ENCODE measurements at regions not wholly inside any gene's neighbourhood (a gene's known extent, or its start where the extent isn't known, plus 50 kb on each side); places are given as distances from the start of the nearest gene placed in this dataset.

DNA sequence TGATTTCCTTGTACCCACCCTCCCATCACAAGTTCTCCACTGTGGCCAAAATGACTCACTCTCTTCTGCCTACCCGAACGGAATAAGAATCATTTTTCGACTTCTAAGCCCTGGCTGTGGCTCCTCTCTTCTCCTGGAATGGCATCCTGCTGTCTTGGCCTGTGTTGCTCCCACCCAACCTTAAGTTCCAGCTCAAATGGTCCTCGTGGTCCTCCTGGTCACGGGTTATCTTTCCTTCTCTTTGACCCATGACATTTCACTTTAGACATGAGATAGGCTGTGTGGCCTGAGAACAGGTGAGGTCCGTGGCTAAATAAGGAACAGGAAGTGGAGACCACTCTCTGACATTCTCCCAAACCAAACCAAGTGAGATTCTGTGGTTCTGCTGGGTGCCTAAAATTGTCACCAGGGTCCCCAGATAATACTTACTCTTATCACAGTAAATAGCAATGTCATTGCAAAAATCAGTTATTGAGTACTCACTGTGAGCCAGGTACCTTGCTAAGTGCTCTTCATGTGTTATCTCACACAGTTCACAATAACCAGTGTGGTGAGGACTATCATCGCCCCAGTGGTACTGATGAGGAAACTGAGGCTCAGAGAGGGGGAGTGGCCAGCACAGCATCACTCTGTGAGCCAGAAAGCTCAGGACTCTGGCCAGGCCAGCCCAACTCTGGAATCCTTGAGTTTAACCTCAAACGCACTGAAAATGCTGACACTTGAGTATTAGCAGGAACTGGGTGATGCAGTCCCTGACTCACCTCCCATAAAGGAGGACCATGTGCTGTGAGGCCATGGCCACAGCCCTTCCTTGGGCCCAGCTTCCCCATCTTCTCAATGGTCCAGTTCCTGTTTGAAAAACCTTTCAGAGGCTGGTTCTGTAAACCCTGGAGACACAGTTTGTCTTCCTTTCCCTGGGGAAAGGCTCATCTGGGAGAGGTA, 74.8 kb upstream of the SIRPA start:
- TF ChIP-seq EZH2phosphoT487 (conservative IDR thresholded peaks at IDR 0.05; ENCODE audit: low read length), result no peak
- no peak for TF ChIP-seq CTCF (IDR thresholded peaks at IDR 0.05; ENCODE audit: insufficient read depth, low read length, poor library complexity, severe bottlenecking)
